Omental fat pad (tissue), 3 donors: ENCODE measurements at regions not wholly inside any gene's neighbourhood (a gene's known extent, or its start where the extent isn't known, plus 50 kb on each side); places are given as distances from the start of the nearest gene placed in this dataset.

Source experiments
- ATAC-seq: fragments of 150-250 bp; one replicate; pipeline ENCODE4 v1.9.1; 2016; ENCODE audit warnings: mild to moderate bottlenecking, moderate library complexity; ENCODE audit not compliant: low FRiP score
- DNase-seq: peaks from one replicate; pipeline ENCODE4 v3.0.0-alpha.2; 2019; ENCODE audit warnings: low spot score
- TF ChIP-seq, protein P1 (sequence below), 3 donors: fragments of 450-650 bp; IDR thresholded peaks; one replicate each; pipeline ENCODE4 v1.5.1; 2016 to 2017; ENCODE audit warnings: antibody characterized with exemption in 3 of 3, mild to moderate bottlenecking in 3 of 3, moderate library complexity in 2 of 3

DNA sequence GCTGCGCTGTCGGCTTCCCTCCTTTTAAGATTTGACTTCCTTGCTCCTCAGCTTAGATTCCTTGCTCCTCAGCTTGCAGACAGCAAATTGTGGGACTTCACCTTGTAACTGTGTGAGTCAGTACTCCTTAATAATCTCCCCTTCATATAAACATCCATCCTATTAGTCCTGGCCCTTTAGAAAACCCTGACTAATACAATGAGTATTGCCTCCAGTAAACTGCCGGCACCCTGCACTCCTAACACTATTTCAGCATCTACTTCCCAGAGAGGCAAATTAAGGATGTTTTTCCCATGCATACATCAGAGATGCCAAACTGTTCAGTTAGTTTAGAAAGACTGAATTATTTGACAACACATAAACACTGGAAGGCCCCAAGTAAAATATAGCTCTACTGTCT lies 611.3 kb upstream of the TMEM132C start:
- ATAC-seq (no peak), DNase-seq (no peak)
- TF ChIP-seq, protein P1, sequence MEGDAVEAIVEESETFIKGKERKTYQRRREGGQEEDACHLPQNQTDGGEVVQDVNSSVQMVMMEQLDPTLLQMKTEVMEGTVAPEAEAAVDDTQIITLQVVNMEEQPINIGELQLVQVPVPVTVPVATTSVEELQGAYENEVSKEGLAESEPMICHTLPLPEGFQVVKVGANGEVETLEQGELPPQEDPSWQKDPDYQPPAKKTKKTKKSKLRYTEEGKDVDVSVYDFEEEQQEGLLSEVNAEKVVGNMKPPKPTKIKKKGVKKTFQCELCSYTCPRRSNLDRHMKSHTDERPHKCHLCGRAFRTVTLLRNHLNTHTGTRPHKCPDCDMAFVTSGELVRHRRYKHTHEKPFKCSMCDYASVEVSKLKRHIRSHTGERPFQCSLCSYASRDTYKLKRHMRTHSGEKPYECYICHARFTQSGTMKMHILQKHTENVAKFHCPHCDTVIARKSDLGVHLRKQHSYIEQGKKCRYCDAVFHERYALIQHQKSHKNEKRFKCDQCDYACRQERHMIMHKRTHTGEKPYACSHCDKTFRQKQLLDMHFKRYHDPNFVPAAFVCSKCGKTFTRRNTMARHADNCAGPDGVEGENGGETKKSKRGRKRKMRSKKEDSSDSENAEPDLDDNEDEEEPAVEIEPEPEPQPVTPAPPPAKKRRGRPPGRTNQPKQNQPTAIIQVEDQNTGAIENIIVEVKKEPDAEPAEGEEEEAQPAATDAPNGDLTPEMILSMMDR (IDR thresholded peaks at IDR 0.05) = no peak

DNA sequence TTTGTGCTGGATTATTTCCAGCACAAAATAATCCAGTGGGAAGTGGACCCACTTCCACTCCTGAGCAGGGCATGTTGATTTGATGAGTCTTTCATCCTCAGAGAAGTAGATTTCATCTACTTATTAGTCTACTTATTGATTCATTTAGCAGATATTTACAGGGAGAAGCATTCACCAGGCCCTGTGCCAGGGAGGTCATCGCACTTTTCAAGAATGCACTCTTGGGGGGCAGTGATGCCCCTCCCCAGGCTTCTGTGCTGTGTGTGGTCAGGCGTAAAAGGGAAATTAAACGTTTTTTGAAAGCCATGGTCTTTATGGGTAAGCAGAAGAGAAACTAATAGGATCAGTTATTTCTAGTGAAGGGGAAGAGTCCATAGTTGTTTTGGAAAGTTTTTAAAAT lies 610.7 kb upstream of the TMEM132C start:
- TF ChIP-seq, protein P1 (IDR thresholded peaks at IDR 0.05) = no peak
- DNase-seq (no peak), ATAC-seq (no peak)

DNA sequence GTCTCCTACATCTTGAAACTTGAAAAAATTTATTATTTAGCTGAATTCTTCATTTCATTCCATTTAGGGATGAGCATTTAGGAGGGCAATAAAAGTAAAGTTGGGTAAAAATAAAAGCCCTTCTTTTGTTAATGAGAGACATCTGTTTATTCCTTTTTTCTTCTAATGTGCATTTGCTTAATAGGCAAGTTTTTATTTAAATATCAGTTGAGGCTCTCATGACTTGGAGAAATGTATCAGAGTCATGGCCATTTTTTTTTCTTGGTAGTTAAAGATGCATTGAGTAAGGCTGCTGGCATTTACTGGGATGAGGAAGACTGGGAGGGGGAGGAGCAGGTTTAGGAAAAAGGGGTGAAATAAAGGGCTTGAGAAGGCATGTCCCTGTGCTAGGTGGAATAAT lies 609.9 kb upstream of the TMEM132C start:
- DNase-seq = no peak
- TF ChIP-seq, protein P1 (IDR thresholded peaks at IDR 0.05) = no peak
- no peak for ATAC-seq

DNA sequence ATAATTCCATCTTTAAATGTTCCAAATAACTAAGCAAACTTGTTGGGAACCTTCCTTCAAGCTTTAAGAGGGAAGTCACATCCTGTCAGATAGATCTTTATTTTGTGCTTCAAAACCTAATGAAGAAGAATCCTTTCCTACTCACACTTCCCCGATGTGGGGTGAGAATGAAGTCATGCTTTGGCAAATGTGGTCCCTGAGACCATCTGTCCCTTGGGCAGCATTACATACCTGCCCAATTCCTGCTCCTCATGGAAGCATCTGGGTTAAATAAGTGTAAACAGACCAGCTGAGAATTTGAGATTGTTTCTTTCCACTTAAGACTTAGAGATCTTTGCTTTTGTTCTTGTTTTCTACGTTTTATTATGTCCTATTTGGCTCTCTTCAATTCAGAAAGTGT lies 606.0 kb upstream of the TMEM132C start:
- no peak for ATAC-seq
- TF ChIP-seq, protein P1 (IDR thresholded peaks at IDR 0.05) = no peak
- DNase-seq = no peak

DNA sequence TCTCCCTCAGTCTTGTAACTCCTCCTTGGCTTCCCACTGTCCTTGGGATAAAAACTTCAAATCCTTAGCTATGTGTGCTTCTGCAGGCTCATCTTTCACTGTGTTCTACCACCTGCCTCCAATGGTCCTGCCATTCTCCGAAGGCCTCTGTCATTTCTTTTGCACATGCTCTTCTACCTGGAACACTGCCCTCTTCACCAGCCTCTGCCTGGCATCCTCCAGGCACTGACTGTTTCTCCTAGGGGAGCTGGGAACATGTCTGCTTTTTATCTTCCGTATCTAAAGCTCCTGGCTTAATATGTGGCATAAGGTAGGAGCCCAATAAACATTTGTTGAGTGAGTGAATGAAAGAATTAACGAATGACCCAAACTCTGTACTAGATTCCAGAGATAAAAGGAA lies 603.3 kb upstream of the TMEM132C start:
- TF ChIP-seq, protein P1 (IDR thresholded peaks at IDR 0.05) = no peak
- DNase-seq = no peak
- ATAC-seq = no peak

DNA sequence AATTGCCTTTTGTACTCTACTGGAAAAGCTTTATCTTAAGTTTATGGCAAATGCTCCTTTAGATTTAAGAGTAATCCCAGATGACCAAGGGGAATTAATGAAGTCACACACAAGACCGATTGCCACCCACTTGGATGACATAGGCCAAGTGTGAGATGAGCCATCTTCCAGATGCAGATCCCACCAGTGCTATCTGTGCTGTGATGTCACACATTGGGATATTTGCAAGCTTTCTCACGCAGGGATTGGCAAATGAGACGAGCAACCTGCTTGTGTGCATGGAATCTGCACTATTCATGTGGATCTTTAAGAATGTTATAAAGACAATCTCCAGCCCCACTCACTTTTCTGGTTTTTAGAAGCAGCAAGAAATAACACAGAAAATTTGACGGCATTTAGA lies 602.1 kb upstream of the TMEM132C start:
- TF ChIP-seq, protein P1 (IDR thresholded peaks at IDR 0.05) = no peak
- no peak for ATAC-seq
- no peak for DNase-seq

DNA sequence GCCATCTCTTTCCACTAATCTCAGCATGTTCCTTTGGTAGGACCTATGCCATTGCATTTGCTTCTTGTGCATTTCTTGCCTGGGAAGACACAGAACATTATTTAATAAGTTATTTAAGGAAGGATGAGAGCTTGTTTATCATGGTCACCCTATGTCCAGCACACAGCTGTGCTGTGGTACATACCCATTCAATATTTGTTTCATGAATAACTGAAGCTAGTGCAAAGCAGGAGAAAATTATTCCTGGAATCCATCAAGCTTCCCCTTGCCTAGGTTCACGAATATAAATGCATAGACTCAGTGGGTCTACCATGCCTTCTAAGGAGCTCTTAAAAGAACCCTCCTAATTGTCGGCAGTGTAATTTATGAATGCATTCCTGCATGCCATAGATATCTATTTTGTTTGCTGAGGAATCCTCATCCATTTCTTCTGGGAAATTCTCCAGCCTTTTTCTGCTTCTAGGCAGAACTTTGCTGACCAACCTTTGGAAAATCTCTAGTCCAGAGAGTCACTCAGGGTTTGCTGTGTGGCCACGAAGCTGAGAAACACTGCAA lies 599.8 kb upstream of the TMEM132C start:
- ATAC-seq = no peak
- no peak for DNase-seq
- TF ChIP-seq, protein P1 (IDR thresholded peaks at IDR 0.05) = no peak
